Panc1 (cell line): ENCODE measurements at regions not wholly inside any gene's neighbourhood (a gene's known extent, or its start where the extent isn't known, plus 50 kb on each side); places are given as distances from the start of the nearest gene placed in this dataset.

Experiments
- ATAC-seq: fragments of 200-7000 bp; cut with Tn5 transposase; 2 replicates; pipeline ENCODE4 v1.9.1; 2020; ENCODE audit warnings: mild to moderate bottlenecking, moderate library complexity
- BruUV-seq: library from RNA; stranded (reverse); fragments of 400-500 nt; replicated peaks from 2 replicates; lab custom pipeline; 2021; lab: Mats Ljungman, UMichigan
- CTCF ChIA-PET: fragments of 300-600 bp; sonication (Branson Sonifier 250); formaldehyde crosslinking; loops from one replicate; lab custom pipeline; 2022; ENCODE audit warnings: antibody characterized with exemption; lab: Charles Lee
- POLR2A ChIA-PET: fragments of 300-600 bp; sonication (Branson Sonifier 250); formaldehyde crosslinking; loops from one replicate; lab custom pipeline; 2022; ENCODE audit warnings: antibody characterized with exemption; lab: Charles Lee
- DNase-seq: peaks from one replicate; pipeline ENCODE4 v3.0.0-alpha.2; 2010; ENCODE audit warnings: low read depth, low spot score
- H3K27ac ChIP-seq: 2 replicates; pipeline ENCODE4 v1.5.1; 2011; ENCODE audit warnings: mild to moderate bottlenecking, low read length, inconsistent platforms
- H3K27me3 ChIP-seq: fragments of 200-500 bp; sonication (Bioruptor generic); 2 replicates; pipeline ENCODE4 v1.6.0; 2014; ENCODE audit warnings: low read length, inconsistent platforms; ENCODE audit not compliant: control insufficient read depth, insufficient read depth
- H3K36me3 ChIP-seq: fragments of 200-500 bp; sonication (Bioruptor generic); 2 replicates; pipeline ENCODE4 v1.5.1; 2014; ENCODE audit warnings: inconsistent platforms, mild to moderate bottlenecking, low read length, moderate library complexity; ENCODE audit not compliant: control insufficient read depth, insufficient read depth
- H3K4me1 ChIP-seq: 2 replicates; pipeline ENCODE4 v1.5.1; 2011; ENCODE audit warnings: inconsistent platforms, mild to moderate bottlenecking, low read length, moderate library complexity; ENCODE audit not compliant: control insufficient read depth, insufficient read depth
- H3K4me3 ChIP-seq, 2 experiments: 2 replicates each; pipeline ENCODE4 v1.5.1; 2011 to 2012; ENCODE audit warnings: low read depth in 2 of 2, low read length in 2 of 2, mild to moderate bottlenecking in 2 of 2, inconsistent platforms in 1 of 2, moderate library complexity in 1 of 2
- H3K9me3 ChIP-seq: fragments of 200-500 bp; sonication (Bioruptor generic); 2 replicates; pipeline ENCODE4 v1.5.1; 2014; ENCODE audit warnings: low read depth, mild to moderate bottlenecking, inconsistent platforms, low read length, moderate library complexity; ENCODE audit not compliant: control insufficient read depth, insufficient read depth
- CTCF ChIP-seq: fragments of 450-650 bp; IDR thresholded peaks from 2 replicates; pipeline ENCODE4 v1.5.1; 2017; ENCODE audit warnings: mild to moderate bottlenecking
- POLR2AphosphoS5 ChIP-seq: IDR thresholded peaks from 2 replicates; pipeline ENCODE4 v1.6.1; 2012; ENCODE audit warnings: mild to moderate bottlenecking, low read depth, low read length, moderate library complexity
- SIN3A ChIP-seq: IDR thresholded peaks from 2 replicates; pipeline ENCODE4 v1.6.1; 2012; ENCODE audit warnings: low read depth, mild to moderate bottlenecking, low read length, moderate library complexity, borderline replicate concordance; ENCODE audit not compliant: insufficient read depth
- TCF7L2 ChIP-seq: IDR thresholded peaks from 2 replicates; pipeline ENCODE4 v1.6.1; 2011; ENCODE audit warnings: mild to moderate bottlenecking, low read depth, low read length, inconsistent platforms
- in situ Hi-C: cut with HindIII; loops from 2 replicates; pipeline ENCODE4 v1.10.0; 2016; ENCODE audit warnings: low sequenced_read_pairs, low pct_unique_long_range_greater_than_20kb
- intact Hi-C: fragments of 100-400 bp; cut with micrococcal nuclease; formaldehyde crosslinking; loops from one replicate; pipeline ENCODE4 v1.10.0; 2022; ENCODE audit not compliant: unreplicated experiment
- TF ChIP-seq, protein P1 (sequence below), 2 experiments: IDR thresholded peaks; 2 replicates each; pipeline ENCODE4 v1.6.1; 2011 to 2012; ENCODE audit warnings: low read depth in 2 of 2, control low read depth in 1 of 2, low read length in 1 of 2, mild to moderate bottlenecking in 1 of 2, moderate library complexity in 1 of 2; ENCODE audit not compliant: insufficient read depth in 1 of 2

GRCh38 chr6:16936893-16937292 lies 165.0 kb upstream of the STMND1 start:
- no peak for DNase-seq
- BruUV-seq = no TSS peak
- ChIA-PET POLR2A (no interaction called here), CTCF (no interaction called here)
- Histone ChIP-seq H3K4me1 (no peaks in the 10 kb centered on the region), H3K36me3 (no peaks in the 10 kb centered on the region), H3K27me3 (peaks cover 28% of the 10 kb centered on the region), H3K27ac (no peak overlapping the region), H3K4me3 (no peak overlapping the region), H3K9me3 (no peaks in the 10 kb centered on the region)
- ATAC-seq = no peak
- no peak for TF ChIP-seq CTCF
- in situ Hi-C loops (no loop called here), intact Hi-C loops (no loop called here)

DNA sequence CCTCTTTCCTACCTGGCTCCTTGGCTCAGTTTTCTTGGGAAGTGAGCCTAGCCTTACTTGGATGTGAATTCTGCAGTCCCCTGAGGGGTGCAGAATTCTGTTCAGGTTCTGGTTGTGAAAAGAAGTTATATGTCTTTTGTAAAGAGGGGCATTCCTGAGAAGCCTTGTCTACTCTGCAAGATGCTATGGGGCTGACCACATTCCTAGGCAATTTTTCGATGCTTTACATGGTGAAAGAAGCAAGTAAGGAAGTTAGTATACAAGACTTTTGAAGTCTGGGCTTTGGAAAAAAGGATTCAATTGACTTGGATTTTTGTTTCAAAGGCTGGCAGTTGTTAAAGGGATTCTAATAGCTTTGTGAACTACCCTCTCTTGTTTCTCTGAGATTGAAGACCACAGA lies 167.9 kb upstream of the STMND1 start:
- no peak overlapping the region for H3K27ac ChIP-seq
- no peak overlapping the region for H3K4me3 ChIP-seq
- TF ChIP-seq, protein P1, sequence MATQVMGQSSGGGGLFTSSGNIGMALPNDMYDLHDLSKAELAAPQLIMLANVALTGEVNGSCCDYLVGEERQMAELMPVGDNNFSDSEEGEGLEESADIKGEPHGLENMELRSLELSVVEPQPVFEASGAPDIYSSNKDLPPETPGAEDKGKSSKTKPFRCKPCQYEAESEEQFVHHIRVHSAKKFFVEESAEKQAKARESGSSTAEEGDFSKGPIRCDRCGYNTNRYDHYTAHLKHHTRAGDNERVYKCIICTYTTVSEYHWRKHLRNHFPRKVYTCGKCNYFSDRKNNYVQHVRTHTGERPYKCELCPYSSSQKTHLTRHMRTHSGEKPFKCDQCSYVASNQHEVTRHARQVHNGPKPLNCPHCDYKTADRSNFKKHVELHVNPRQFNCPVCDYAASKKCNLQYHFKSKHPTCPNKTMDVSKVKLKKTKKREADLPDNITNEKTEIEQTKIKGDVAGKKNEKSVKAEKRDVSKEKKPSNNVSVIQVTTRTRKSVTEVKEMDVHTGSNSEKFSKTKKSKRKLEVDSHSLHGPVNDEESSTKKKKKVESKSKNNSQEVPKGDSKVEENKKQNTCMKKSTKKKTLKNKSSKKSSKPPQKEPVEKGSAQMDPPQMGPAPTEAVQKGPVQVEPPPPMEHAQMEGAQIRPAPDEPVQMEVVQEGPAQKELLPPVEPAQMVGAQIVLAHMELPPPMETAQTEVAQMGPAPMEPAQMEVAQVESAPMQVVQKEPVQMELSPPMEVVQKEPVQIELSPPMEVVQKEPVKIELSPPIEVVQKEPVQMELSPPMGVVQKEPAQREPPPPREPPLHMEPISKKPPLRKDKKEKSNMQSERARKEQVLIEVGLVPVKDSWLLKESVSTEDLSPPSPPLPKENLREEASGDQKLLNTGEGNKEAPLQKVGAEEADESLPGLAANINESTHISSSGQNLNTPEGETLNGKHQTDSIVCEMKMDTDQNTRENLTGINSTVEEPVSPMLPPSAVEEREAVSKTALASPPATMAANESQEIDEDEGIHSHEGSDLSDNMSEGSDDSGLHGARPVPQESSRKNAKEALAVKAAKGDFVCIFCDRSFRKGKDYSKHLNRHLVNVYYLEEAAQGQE (IDR thresholded peaks at IDR 0.05; ENCODE audit: insufficient read depth in 1 of 2, low read depth in 2 of 2, low read length in 1 of 2) = no peak
- TF ChIP-seq SIN3A (no peak), CTCF (no peak), TCF7L2 (no peak), POLR2AphosphoS5 (no peak)
- ATAC-seq (no peak), DNase-seq (no peak)
- H3K4me1 ChIP-seq = no peaks in the 10 kb centered on the region
- in situ Hi-C loops = no loop called here
- ChIA-PET POLR2A (no interaction called here), CTCF (no interaction called here)
- intact Hi-C loops = no loop called here
- H3K27me3 ChIP-seq = peaks cover 19% of the 10 kb centered on the region
- no TSS peak for BruUV-seq
- H3K36me3 ChIP-seq = no peaks in the 10 kb centered on the region
- H3K9me3 ChIP-seq = no peaks in the 10 kb centered on the region

DNA sequence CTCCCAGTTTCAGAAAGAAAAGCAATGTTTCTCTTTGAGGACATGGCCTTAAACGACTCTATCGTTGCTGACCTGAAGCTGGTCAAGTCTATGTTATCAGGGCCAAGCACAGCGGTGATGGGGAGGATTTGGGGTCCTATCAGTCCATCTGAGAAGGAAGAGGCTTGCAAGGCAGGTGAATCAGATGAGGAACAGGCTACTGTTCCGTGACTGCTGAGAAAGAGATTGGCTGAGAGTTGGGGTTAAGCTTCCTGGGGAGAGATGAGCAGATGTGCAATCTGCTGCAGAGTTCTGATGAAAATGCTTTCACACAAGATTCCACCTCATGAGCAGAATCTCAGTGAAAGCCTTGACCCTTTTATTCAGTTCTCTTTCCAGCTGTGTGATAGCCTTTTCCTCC lies 168.3 kb upstream of the STMND1 start:
- no peak for ATAC-seq
- intact Hi-C loops = no loop called here
- no TSS peak for BruUV-seq
- ChIA-PET POLR2A (no interaction called here), CTCF (no interaction called here)
- no peaks in the 10 kb centered on the region for H3K4me1 ChIP-seq
- H3K4me3 ChIP-seq = no peak overlapping the region
- H3K9me3 ChIP-seq = no peaks in the 10 kb centered on the region
- no peak overlapping the region for H3K27ac ChIP-seq
- H3K36me3 ChIP-seq = no peaks in the 10 kb centered on the region
- TF ChIP-seq, protein P1 (IDR thresholded peaks at IDR 0.05; ENCODE audit: insufficient read depth in 1 of 2, low read depth in 2 of 2, low read length in 1 of 2) = no peak
- in situ Hi-C loops = no loop called here
- no peak for DNase-seq
- peaks cover 19% of the 10 kb centered on the region for H3K27me3 ChIP-seq
